ENCODE measurements at regions not wholly inside any gene's neighbourhood (a gene's known extent, or its start where the extent isn't known, plus 50 kb on each side); places are given as distances from the start of the nearest gene placed in this dataset.

DNA sequence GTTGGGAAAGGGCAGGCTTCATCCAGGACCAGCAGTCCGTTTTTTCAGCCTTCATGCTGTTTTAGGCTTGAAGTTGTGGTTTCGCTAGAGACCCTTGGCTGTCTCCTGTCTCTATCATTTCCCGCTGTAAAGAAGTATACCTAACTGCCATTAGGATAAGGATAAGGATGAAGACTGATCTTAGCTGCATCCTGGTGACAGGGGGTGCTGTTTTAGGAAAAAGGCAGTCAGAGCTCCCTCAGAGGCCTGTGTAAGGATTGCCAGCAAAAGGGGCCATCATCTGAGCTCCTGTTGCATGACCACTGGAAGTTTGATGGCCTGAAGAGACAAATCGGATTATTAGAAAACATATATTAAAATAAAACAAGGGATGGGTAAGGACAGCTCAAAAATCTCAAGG is 64.8 kb upstream of the FGF10 start:
- no peak for TF ChIP-seq POLR2A (IDR thresholded peaks at IDR 0.05)
- TF ChIP-seq, protein P1, sequence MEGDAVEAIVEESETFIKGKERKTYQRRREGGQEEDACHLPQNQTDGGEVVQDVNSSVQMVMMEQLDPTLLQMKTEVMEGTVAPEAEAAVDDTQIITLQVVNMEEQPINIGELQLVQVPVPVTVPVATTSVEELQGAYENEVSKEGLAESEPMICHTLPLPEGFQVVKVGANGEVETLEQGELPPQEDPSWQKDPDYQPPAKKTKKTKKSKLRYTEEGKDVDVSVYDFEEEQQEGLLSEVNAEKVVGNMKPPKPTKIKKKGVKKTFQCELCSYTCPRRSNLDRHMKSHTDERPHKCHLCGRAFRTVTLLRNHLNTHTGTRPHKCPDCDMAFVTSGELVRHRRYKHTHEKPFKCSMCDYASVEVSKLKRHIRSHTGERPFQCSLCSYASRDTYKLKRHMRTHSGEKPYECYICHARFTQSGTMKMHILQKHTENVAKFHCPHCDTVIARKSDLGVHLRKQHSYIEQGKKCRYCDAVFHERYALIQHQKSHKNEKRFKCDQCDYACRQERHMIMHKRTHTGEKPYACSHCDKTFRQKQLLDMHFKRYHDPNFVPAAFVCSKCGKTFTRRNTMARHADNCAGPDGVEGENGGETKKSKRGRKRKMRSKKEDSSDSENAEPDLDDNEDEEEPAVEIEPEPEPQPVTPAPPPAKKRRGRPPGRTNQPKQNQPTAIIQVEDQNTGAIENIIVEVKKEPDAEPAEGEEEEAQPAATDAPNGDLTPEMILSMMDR (IDR thresholded peaks at IDR 0.05), result no peak
